Esophagus muscularis mucosa (tissue), 4 donors: ENCODE measurements at regions not wholly inside any gene's neighbourhood (a gene's known extent, or its start where the extent isn't known, plus 50 kb on each side); places are given as distances from the start of the nearest gene placed in this dataset.

ENCODE experiments used
- DNase-seq: peaks from one replicate; pipeline ENCODE4 v3.0.0-alpha.2; 2017; ENCODE audit errors: extremely low spot score
- H3K27ac ChIP-seq, 4 donors: fragments of 200-600 bp; sonication (generic); replicated peaks in 1 of 4; 1 replicate in 3 of 4; 2 replicates in 1 of 4; pipeline ENCODE4 v1.5.1; 2016 to 2019; ENCODE audit warnings: mild to moderate bottlenecking in 1 of 4
- H3K27me3 ChIP-seq, 4 donors: fragments of 200-600 bp; sonication (generic); one replicate each; pipeline versions ENCODE4 v1.5.1 to v1.6.0; 2016 to 2019
- H3K36me3 ChIP-seq, 4 donors: fragments of 200-600 bp; sonication (generic); one replicate each; pipeline ENCODE4 v1.5.1; 2016 to 2019
- H3K4me1 ChIP-seq, 4 donors: fragments of 200-600 bp; sonication (generic); one replicate each; pipeline ENCODE4 v1.5.1; 2016 to 2019
- H3K4me3 ChIP-seq, 4 donors: fragments of 200-600 bp; sonication (generic); 1 replicate in 2 of 4; 2 replicates in 2 of 4; pipeline ENCODE4 v1.5.1; 2016 to 2019; ENCODE audit warnings: mild to moderate bottlenecking in 4 of 4, moderate library complexity in 1 of 4
- H3K9me3 ChIP-seq, 4 donors: fragments of 200-600 bp; sonication (generic); 1 replicate in 3 of 4; 2 replicates in 1 of 4; pipeline ENCODE4 v1.5.1; 2016 to 2019
- CTCF ChIP-seq, 3 experiments: fragments of 200-600 bp in 2 of 3; fragments of 450-650 bp in 1 of 3; sonication (generic) in 2 of 3; IDR thresholded peaks; one replicate each; pipeline ENCODE4 v1.5.1; 2017 to 2019; ENCODE audit warnings: antibody characterized with exemption in 3 of 3, mild to moderate bottlenecking in 2 of 3, moderate library complexity in 1 of 3
- EP300 ChIP-seq: sonication (generic); formaldehyde crosslinking; IDR thresholded peaks from one replicate; pipeline ENCODE4 v1.6.1; 2017; ENCODE audit warnings: antibody characterized with exemption
- POLR2A ChIP-seq: fragments of 450-650 bp; IDR thresholded peaks from one replicate; pipeline ENCODE4 v1.6.1; 2017; ENCODE audit warnings: antibody characterized with exemption, moderate library complexity, mild to moderate bottlenecking, low read depth
- POLR2AphosphoS5 ChIP-seq, 2 donors: sonication (generic); formaldehyde crosslinking; IDR thresholded peaks; one replicate each; pipeline ENCODE4 v1.6.1; 2017; ENCODE audit warnings: antibody characterized with exemption in 2 of 2
- WGBS: methylation state at CpG from one replicate; pipeline ENCODE4 v1.1.5; 2018; 5-methylcytosine and 5-hydroxymethylcytosine counted together
- intact Hi-C: fragments of 100-400 bp; cut with DNase I; formaldehyde crosslinking; loops from one replicate; pipeline ENCODE4 v1.15.1; 2023

GRCh38 chr7:3164380-3164792, 120.7 kb upstream of the CARD11 start:
- Histone ChIP-seq H3K4me3 (no peak overlapping the region), H3K27me3 (peaks cover 0 to 24% (median 0%) of the 10 kb centered on the region in 4 donors), H3K9me3 (no peaks in the 10 kb centered on the region), H3K4me1 (no peaks in the 10 kb centered on the region), H3K27ac (no peak overlapping the region), H3K36me3 (no peaks in the 10 kb centered on the region)
- no peak for DNase-seq
- 61% methylated on average over 10 of the region's 10 CpGs for WGBS
- intact Hi-C loops = no loop called here
- TF ChIP-seq POLR2AphosphoS5 (IDR thresholded peaks at IDR 0.05) = no peak
- TF ChIP-seq EP300 = no peak
- no peak for TF ChIP-seq POLR2A
- no peak for TF ChIP-seq CTCF (IDR thresholded peaks at IDR 0.05)

GRCh38 chr7:3165681-3166580, 122.3 kb upstream of the CARD11 start:
- no peak for DNase-seq
- 87% methylated on average over 21 of the region's 21 CpGs for WGBS
- Histone ChIP-seq H3K4me1 (no peaks in the 10 kb centered on the region), H3K36me3 (no peaks in the 10 kb centered on the region), H3K9me3 (no peaks in the 10 kb centered on the region), H3K27ac (no peak overlapping the region), H3K27me3 (peaks cover 0 to 30% (median 0%) of the 10 kb centered on the region in 4 donors), H3K4me3 (no peak overlapping the region)
- TF ChIP-seq EP300 (no peak), POLR2A (no peak), CTCF (IDR thresholded peaks at IDR 0.05) (no peak)
- intact Hi-C loops = no loop called here

- intact Hi-C loops = no loop called here
- Histone ChIP-seq H3K27me3 (peaks cover 0 to 35% (median 0%) of the 10 kb centered on the region in 4 donors), H3K4me1 (no peaks in the 10 kb centered on the region), H3K4me3 (no peak overlapping the region), H3K36me3 (no peaks in the 10 kb centered on the region), H3K9me3 (no peaks in the 10 kb centered on the region), H3K27ac (no peak overlapping the region)
- DNase-seq = no peak
- 79% methylated on average over 5 of the region's 5 CpGs for WGBS
- no peak for TF ChIP-seq POLR2AphosphoS5 (IDR thresholded peaks at IDR 0.05)
- TF ChIP-seq EP300 = no peak
- TF ChIP-seq CTCF (IDR thresholded peaks at IDR 0.05) = no peak
- TF ChIP-seq POLR2A = no peak
Measured at GRCh38 chr7:3167551-3167950, 123.9 kb upstream of the CARD11 start.

GRCh38 chr7:3168370-3168769, 124.7 kb upstream of the CARD11 start:
- peaks cover 0 to 28% (median 0%) of the 10 kb centered on the region in 4 donors for H3K27me3 ChIP-seq
- no peak overlapping the region for H3K27ac ChIP-seq
- 93% methylated on average over 9 of the region's 12 CpGs for WGBS
- TF ChIP-seq CTCF (IDR thresholded peaks at IDR 0.05) (no peak), POLR2AphosphoS5 (IDR thresholded peaks at IDR 0.05) (no peak), POLR2A (no peak), EP300 (no peak)
- H3K9me3 ChIP-seq = no peaks in the 10 kb centered on the region
- intact Hi-C loops = no loop called here
- H3K36me3 ChIP-seq = no peaks in the 10 kb centered on the region
- H3K4me1 ChIP-seq = no peaks in the 10 kb centered on the region
- no peak for DNase-seq
- no peak overlapping the region for H3K4me3 ChIP-seq
